ENCODE measurements at regions not wholly inside any gene's neighbourhood (a gene's known extent, or its start where the extent isn't known, plus 50 kb on each side); places are given as distances from the start of the nearest gene placed in this dataset.

GRCh38 chr1:234957330-234958065 is 171.1 kb downstream of the TOMM20 start (continued):
- TF ChIP-seq DRAP1 (CRISPR knock-in tag; IDR thresholded peaks at IDR 0.05) (peak; percentile 89), LCORL (IDR thresholded peaks at IDR 0.05) (peak; percentile 63; the same call in 1 of the 2 replicates), LCORL (CRISPR knock-in tag; IDR thresholded peaks at IDR 0.05) (peak; percentile 97), ZNF782 (CRISPR knock-in tag; IDR thresholded peaks at IDR 0.05; ENCODE audit: borderline replicate concordance) (0 out of 2 replicates have a peak, but pooled peaks have one; percentile 78), HMG20A (CRISPR knock-in tag; IDR thresholded peaks at IDR 0.05; ENCODE audit: borderline replicate concordance) (peak; percentile 91; the same call in 1 of the 2 replicates), CSRNP1 (CRISPR knock-in tag; IDR thresholded peaks at IDR 0.05) (peak; percentile 86), HNRNPUL1 (IDR thresholded peaks at IDR 0.05; ENCODE audit: low read depth, low read length) (no peak), ZSCAN31 (CRISPR knock-in tag; IDR thresholded peaks at IDR 0.05; ENCODE audit: low read depth) (peak; percentile 73), ZNF709 (CRISPR knock-in tag; IDR thresholded peaks at IDR 0.05) (peak; percentile 73; the same call in 1 of the 2 replicates), TMF1 (CRISPR knock-in tag; IDR thresholded peaks at IDR 0.05; ENCODE audit: low read depth) (peak; percentile 82), PTBP1 (IDR thresholded peaks at IDR 0.05; ENCODE audit: low read depth, low read length, poor library complexity, severe bottlenecking) (peak; percentile 15), ZNF580 (CRISPR knock-in tag; IDR thresholded peaks at IDR 0.05; ENCODE audit: borderline replicate concordance, low read depth) (peak; percentile 55; the same call in 1 of the 2 replicates), THAP11 (CRISPR knock-in tag; IDR thresholded peaks at IDR 0.05) (peak; percentile 69), NONO (IDR thresholded peaks at IDR 0.05) (no peak), NONO (CRISPR knock-in tag; conservative IDR thresholded peaks at IDR 0.05) (peak; percentile 52), SOX6 (IDR thresholded peaks at IDR 0.05) (no peak), SOX6 (CRISPR knock-in tag; IDR thresholded peaks at IDR 0.05) (peak; percentile 97), ZNF674 (CRISPR knock-in tag; IDR thresholded peaks at IDR 0.05; ENCODE audit: low read depth) (no peak), ZNF639 (CRISPR knock-in tag; conservative IDR thresholded peaks at IDR 0.05) (no peak; the same call in 1 of the 2 replicates), ONECUT2 (CRISPR knock-in tag; IDR thresholded peaks at IDR 0.05) (peak; percentile 83), ZNF800 (CRISPR knock-in tag; IDR thresholded peaks at IDR 0.05) (no peak), ADNP (CRISPR knock-in tag; IDR thresholded peaks at IDR 0.05) (no peak), ZNF784 (CRISPR knock-in tag; IDR thresholded peaks at IDR 0.05; ENCODE audit: borderline replicate concordance) (0 out of 2 replicates have a peak, but pooled peaks have one; percentile 28), ZNF629 (CRISPR knock-in tag; conservative IDR thresholded peaks at IDR 0.05) (0 out of 2 replicates have a peak, but pooled peaks have one; percentile 16)
